ENCODE measurements at regions not wholly inside any gene's neighbourhood (a gene's known extent, or its start where the extent isn't known, plus 50 kb on each side); places are given as distances from the start of the nearest gene placed in this dataset.
A peak's percentile ranks its signal among the peaks of the same experiment; 100 is the strongest.

GRCh38 chr11:45347348-45348082, 61.4 kb upstream of the SYT13 start:
- no peak for DNase-seq (ENCODE audit: low read depth in 2 of 2)

DNA sequence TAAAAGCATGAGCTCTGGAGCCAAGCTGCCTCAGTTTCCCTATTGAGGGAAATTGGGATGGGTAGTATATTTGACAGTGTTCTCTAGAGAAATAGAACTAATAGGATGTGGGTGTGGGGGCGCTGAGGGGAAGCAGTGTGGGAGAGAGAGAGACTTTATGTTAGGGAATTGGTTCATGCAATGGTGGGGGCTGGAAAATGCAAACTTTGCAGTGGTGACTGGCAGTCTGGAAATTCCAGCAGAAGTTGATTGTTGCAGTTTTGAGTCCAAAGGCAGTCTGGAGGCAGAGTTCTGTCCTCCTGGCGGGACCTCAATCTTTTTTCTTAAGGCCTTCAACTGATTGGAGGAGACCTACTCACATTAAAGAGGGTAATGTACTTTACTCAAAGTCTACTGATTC, 59.4 kb upstream of the SYT13 start:
- no peak for DNase-seq (ENCODE audit: low read depth in 2 of 2)

GRCh38 chr11:45344028-45344427, 57.9 kb upstream of the SYT13 start:
- no peak for DNase-seq (ENCODE audit: low read depth in 2 of 2)

GRCh38 chr11:45343444-45343843, 57.3 kb upstream of the SYT13 start:
- no peak for DNase-seq (ENCODE audit: low read depth in 2 of 2)

DNA sequence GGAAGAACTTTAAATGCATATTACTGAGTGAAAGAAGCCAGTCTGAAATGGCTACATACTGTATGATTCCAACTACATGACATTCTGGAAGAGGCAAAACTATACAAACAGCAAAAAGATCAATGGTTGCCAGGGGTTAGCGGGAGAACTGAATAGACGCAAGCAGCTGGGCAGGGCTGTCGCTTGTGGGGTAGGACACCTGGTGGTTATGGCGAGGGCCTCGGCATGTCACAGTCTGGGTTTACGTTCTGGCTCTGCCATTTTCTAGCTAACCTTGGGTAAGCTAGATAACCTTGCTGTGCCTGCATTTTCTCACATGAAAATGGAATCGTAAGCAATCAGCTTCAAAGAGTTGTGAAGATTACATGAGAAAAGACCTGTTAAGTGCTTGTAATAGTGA, 55.2 kb upstream of the SYT13 start:
- no peak for DNase-seq (ENCODE audit: low read depth in 2 of 2)

DNA sequence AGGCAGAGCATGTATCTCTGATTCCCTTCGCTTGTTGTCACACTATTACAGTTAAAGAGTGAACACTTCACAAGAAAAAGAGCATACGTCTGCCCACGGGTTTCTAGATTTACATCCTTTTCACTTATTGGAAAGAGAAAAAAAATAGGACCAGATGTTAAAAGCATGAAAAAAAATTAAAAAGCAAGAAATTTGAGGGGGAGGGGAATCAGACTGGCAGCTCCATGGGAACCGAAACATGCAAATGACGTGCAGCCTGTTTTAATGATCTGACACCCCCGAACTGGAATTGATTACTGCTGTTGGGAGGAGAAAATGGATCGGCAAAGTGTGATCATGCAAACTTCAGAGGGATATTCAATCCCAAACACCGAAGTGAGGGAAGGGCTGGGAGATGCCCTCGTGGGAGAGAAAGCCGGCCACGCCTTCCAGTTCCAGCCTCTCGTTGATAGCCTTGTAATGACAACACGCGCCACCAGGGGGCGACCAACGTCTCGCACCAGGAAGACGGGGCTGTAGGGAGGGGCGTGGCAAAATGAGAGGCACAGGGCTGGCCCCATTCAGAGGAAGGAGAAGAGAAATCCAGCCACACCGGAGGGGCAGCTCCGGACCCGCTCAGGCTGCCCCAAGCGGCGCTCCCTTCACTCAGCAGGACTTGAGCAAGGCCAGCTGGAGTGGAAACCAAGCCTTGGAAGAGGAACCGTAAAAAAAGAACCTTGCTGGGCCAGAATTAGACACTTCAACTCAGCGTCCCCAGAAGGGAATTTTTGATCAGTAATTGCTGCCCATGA, 53.8 kb upstream of the SYT13 start:
- DNase-seq (ENCODE audit: low read depth in 2 of 2) = peak; percentile 82 to 96

DNA sequence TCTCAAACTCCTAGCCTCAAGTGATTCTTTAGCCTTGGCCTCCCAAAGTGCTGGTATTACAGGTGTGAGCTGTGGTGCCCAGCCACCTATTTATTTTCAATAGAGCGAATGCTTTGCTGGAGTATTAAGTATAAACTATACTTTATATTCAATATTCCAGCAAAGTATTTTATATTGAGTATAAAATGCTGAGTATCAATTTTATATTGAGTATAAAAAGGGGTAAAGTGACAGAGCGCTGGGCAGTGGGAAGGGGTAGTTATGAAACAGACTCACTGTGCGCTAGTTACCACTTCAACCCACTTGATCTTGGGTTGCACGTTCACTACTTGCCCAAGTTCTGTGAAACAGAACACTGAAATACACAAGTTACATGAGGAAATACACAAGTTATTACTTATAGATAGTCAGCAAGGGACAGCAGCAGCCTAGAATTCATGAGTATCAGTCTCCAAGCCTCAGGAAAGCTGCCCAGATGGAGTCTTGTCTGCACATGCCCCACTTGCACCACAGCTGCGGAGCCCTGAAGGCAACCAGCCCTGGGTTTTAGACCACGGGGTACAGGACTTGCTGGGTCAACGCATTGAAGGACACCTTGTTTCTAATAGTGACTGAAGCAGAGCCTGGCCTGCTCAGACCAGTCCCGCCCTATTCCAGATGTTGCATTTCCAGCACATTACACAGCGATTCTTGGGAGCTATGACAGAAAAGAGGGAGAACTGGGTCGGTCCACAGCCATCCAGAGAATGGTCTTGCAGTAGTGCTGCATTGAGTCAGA, 51.6 kb upstream of the SYT13 start:
- no peak for DNase-seq (ENCODE audit: low read depth in 2 of 2)

DNA sequence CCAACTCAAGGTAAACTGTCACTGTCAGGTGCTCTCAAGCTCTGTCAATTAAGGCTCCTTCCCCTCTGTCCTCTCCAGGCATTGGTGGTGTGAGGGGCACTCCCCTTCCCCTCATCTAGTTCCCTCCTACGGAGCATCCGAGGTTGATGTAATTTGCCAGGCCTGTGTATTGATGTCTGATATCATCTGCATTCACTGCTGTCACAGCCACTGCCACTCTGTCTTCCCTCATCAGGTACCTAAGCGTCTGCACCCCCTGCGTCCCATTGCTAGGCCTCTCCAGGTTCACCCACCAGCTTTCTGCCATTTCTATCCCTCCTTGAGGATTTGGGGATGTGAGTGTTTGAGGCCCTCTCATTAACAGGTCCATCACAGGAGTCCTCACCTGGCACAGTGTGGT, 50.0 kb upstream of the SYT13 start:
- no peak for DNase-seq (ENCODE audit: low read depth in 2 of 2)

Measured in stimulated activated CD4-positive, alpha-beta T cell treated with anti-CD3 and anti-CD28 coated beads, Interleukin-12 subunit alpha, Interleukin-12 subunit beta, amount 100 ng/mL, for 24 hours (primary cell).